AG04450 (cell line): ENCODE measurements at regions not wholly inside any gene's neighbourhood (a gene's known extent, or its start where the extent isn't known, plus 50 kb on each side); places are given as distances from the start of the nearest gene placed in this dataset.

Source experiments
- CTCF ChIA-PET: fragments of 300-600, 350-600 bp; formaldehyde crosslinking; extraction: SDS; loops from one replicate; lab custom pipeline; 2022; ENCODE audit warnings: antibody characterized with exemption, inconsistent platforms; lab: Charles Lee
- POLR2A ChIA-PET: fragments of 350-600 bp; formaldehyde crosslinking; extraction: SDS; loops from one replicate; lab custom pipeline; 2021; ENCODE audit warnings: antibody characterized with exemption, inconsistent platforms; lab: Yijun Ruan, JAX
- DNase-seq: peaks from one replicate; pipeline ENCODE4 v3.0.0-alpha.2; 2011; ENCODE audit warnings: low read depth, low spot score
- H3K27ac ChIP-seq: one replicate; pipeline ENCODE4 v1.5.1; 2012; ENCODE audit warnings: low read depth, low read length, control low read depth
- H3K27me3 ChIP-seq: one replicate; pipeline ENCODE4 v1.6.0; 2012; ENCODE audit warnings: low read length; ENCODE audit not compliant: control insufficient read depth, insufficient read depth
- H3K4me3 ChIP-seq: 2 replicates; pipeline ENCODE4 v1.5.1; 2011; ENCODE audit warnings: mild to moderate bottlenecking, low read depth, low read length, control low read depth
- H3K9me3 ChIP-seq: 2 replicates; pipeline ENCODE4 v1.5.1; 2012; ENCODE audit warnings: low read length; ENCODE audit not compliant: control insufficient read depth, insufficient read depth
- TF ChIP-seq, protein P1 (sequence below): IDR thresholded peaks from 2 replicates; pipeline ENCODE4 v1.5.1; 2011; ENCODE audit warnings: low read depth, low read length, control low read depth, inconsistent platforms

DNA sequence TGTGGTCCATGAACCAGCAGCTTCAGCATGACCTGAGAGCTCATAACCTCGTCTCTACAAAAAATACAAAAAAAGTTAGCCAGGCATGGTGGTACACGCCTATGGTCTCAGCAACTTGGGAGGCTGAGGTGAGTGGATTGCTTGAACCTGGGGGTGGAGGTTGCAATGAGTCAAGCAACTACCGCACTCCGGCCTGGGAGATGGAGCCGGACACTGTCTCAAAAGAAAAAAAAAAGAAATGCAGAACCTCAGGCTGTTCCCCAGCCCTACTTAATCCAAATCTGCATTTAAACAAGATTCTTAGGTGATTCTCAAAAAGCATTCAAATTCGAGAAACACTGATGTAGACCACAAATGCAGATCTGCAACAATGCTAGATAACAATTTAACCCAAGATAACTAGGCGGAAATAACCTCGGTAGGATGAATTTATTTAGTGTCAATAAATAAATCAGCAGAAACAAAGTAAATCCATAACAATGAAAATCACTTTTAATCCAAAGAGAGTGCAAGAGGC lies 203.5 kb downstream of the SP3 start:
- no peak for DNase-seq
- H3K9me3 ChIP-seq, result no peaks in the 10 kb centered on the region
- H3K27me3 ChIP-seq, result peaks cover 13% of the 10 kb centered on the region
- H3K27ac ChIP-seq, result no peak overlapping the region
- H3K4me3 ChIP-seq, result no peak overlapping the region
- ChIA-PET CTCF (no interaction called here), POLR2A (no interaction called here)
- TF ChIP-seq, protein P1, sequence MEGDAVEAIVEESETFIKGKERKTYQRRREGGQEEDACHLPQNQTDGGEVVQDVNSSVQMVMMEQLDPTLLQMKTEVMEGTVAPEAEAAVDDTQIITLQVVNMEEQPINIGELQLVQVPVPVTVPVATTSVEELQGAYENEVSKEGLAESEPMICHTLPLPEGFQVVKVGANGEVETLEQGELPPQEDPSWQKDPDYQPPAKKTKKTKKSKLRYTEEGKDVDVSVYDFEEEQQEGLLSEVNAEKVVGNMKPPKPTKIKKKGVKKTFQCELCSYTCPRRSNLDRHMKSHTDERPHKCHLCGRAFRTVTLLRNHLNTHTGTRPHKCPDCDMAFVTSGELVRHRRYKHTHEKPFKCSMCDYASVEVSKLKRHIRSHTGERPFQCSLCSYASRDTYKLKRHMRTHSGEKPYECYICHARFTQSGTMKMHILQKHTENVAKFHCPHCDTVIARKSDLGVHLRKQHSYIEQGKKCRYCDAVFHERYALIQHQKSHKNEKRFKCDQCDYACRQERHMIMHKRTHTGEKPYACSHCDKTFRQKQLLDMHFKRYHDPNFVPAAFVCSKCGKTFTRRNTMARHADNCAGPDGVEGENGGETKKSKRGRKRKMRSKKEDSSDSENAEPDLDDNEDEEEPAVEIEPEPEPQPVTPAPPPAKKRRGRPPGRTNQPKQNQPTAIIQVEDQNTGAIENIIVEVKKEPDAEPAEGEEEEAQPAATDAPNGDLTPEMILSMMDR, result no peak

DNA sequence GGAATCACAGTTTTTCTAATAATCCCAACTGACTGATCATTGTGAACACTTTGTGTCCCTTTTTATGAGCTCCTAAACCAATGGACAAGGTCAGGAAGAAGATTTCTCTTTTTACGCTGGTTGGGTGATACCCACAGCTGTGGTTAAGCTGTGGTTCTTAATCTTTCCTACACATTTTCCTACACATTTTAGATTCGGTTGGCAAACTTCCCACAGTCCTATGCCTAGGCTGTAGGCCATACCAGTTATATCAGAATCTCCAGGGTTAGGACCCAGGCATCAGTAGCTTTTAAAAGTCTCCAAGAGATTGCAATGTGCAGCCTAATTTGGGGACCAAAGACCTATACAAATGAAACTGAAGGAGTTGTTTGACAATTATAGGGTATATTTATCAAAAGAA lies 203.0 kb downstream of the SP3 start:
- DNase-seq, result no peak
- Histone ChIP-seq H3K9me3 (no peaks in the 10 kb centered on the region), H3K27ac (no peak overlapping the region), H3K4me3 (no peak overlapping the region), H3K27me3 (peaks cover 18% of the 10 kb centered on the region)
- ChIA-PET POLR2A (no interaction called here), CTCF (interaction anchor here (0.7 kb wide), 1 partner anchor 32 kb away, joined by 3 read pairs; no protein-coding TSS in a partner anchor)
- TF ChIP-seq, protein P1, result no peak

DNA sequence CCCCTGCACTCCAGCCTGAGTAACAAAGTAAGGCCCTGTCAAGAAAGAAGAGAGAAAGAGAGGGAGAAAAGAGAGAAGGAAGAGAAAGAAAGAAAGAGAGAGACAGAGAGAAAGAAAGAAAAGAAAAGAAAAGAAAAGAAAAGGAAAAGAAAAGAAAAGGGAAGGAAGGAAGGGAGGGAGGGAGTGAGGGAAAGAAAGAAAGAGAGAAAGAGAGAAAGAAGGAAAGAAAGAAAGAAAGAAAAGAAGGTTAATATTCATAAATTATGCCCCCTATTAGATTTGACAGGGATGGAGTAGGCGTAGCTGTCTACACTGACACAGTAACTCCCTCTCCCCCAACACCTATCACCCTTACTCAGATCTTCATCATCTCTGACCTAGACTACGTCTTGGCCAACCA lies 202.3 kb downstream of the SP3 start:
- no peak for DNase-seq

DNA sequence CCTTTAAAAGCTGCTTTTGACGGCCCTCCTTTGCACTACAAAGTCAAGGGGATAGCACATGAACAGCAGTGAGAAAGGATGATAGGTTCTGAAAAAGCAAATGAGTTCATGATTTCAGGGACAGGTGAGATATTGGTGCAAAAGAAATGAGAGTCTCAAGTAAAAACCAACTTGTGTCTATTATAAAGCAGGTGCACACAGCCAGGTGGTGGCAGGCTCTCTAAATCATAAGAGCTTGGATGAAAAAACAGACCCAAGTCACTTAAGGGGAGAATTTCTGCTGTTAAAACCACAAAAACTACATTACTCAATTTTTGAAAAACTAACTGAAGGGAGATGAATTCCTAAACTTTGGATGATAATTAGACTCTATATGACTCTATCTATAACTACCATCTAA lies 201.5 kb downstream of the SP3 start:
- Histone ChIP-seq H3K27ac (no peak overlapping the region), H3K27me3 (peaks cover 18% of the 10 kb centered on the region), H3K9me3 (no peaks in the 10 kb centered on the region), H3K4me3 (no peak overlapping the region)
- DNase-seq, result no peak
- ChIA-PET CTCF (no interaction called here), POLR2A (no interaction called here)
- TF ChIP-seq, protein P1, result no peak

More for the DNA sequence above, 202.3 kb downstream of the SP3 start:
- H3K4me3 ChIP-seq, result no peak overlapping the region
- ChIA-PET CTCF (no interaction called here), POLR2A (no interaction called here)
- no peaks in the 10 kb centered on the region for H3K9me3 ChIP-seq
- peaks cover 18% of the 10 kb centered on the region for H3K27me3 ChIP-seq
- no peak overlapping the region for H3K27ac ChIP-seq
- TF ChIP-seq, protein P1, result no peak

DNA sequence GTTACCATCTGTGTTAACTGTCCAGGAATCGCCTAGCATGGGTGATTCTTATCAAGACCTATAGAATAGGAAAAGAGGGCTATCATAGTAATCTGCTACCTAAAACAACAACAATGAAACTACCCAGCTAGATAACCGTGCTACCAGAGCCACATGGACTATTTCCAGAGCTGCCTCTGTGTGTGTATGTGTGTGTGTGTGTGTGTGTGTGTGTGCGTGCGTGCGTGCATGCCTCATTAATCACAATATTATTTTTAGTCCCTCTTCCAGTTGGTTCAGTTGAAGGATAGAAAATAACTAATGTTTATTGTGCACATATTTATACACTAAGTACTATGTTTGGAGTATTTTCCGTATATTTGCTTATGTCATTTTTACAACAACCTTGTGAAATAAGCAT lies 201.1 kb downstream of the SP3 start:
- Histone ChIP-seq H3K9me3 (no peaks in the 10 kb centered on the region), H3K27ac (no peak overlapping the region), H3K4me3 (no peak overlapping the region), H3K27me3 (peaks cover 18% of the 10 kb centered on the region)
- TF ChIP-seq, protein P1, result no peak
- ChIA-PET CTCF (no interaction called here), POLR2A (no interaction called here)
- DNase-seq, result no peak
